ENCODE measurements at regions not wholly inside any gene's neighbourhood (a gene's known extent, or its start where the extent isn't known, plus 50 kb on each side); places are given as distances from the start of the nearest gene placed in this dataset.

- Mint-ChIP-seq H3K27ac (no peak overlapping the region), H3K27me3 (ENCODE audit: low read depth) (no peaks in the 10 kb centered on the region), H3K4me3 (no peak overlapping the region), H3K4me1 (no peaks in the 10 kb centered on the region), H3K9me3 (peaks cover 60% of the 10 kb centered on the region), H3K36me3 (no peaks in the 10 kb centered on the region)
- TF ChIP-seq CTCF (IDR thresholded peaks at IDR 0.05; ENCODE audit: unreplicated experiment): no peak
- DNase-seq (ENCODE audit: low spot score in 2 of 2, unreplicated experiment in 2 of 2): no peak
These were observed 269.8 kb upstream of the GRIA3 start for GRCh38 chrX:122914256-122914655.

- TF ChIP-seq CTCF (IDR thresholded peaks at IDR 0.05; ENCODE audit: unreplicated experiment): no peak
- H3K36me3 Mint-ChIP-seq: no peaks in the 10 kb centered on the region
- H3K4me3 Mint-ChIP-seq: no peak overlapping the region
These were observed 249.9 kb upstream of the GRIA3 start for GRCh38 chrX:122934131-122934530.

GRCh38 chrX:122940199-122940598, 243.9 kb upstream of the GRIA3 start:
- H3K36me3 Mint-ChIP-seq: no peaks in the 10 kb centered on the region
- no peaks in the 10 kb centered on the region for H3K27me3 Mint-ChIP-seq (ENCODE audit: low read depth)
- no peaks in the 10 kb centered on the region for H3K4me1 Mint-ChIP-seq
- no peak for TF ChIP-seq CTCF (IDR thresholded peaks at IDR 0.05; ENCODE audit: unreplicated experiment)
- peaks cover 35% of the 10 kb centered on the region for H3K9me3 Mint-ChIP-seq
- H3K27ac Mint-ChIP-seq: no peak overlapping the region
- no peak overlapping the region for H3K4me3 Mint-ChIP-seq
- DNase-seq (ENCODE audit: low spot score in 2 of 2, unreplicated experiment in 2 of 2): no peak

More at GRCh38 chrX:122934131-122934530, 249.9 kb upstream of the GRIA3 start:
- H3K9me3 Mint-ChIP-seq: peaks cover 33% of the 10 kb centered on the region
- no peaks in the 10 kb centered on the region for H3K27me3 Mint-ChIP-seq (ENCODE audit: low read depth)
- DNase-seq (ENCODE audit: low spot score in 2 of 2, unreplicated experiment in 2 of 2): no peak
- H3K4me1 Mint-ChIP-seq: no peaks in the 10 kb centered on the region
- H3K27ac Mint-ChIP-seq: no peak overlapping the region

DNA sequence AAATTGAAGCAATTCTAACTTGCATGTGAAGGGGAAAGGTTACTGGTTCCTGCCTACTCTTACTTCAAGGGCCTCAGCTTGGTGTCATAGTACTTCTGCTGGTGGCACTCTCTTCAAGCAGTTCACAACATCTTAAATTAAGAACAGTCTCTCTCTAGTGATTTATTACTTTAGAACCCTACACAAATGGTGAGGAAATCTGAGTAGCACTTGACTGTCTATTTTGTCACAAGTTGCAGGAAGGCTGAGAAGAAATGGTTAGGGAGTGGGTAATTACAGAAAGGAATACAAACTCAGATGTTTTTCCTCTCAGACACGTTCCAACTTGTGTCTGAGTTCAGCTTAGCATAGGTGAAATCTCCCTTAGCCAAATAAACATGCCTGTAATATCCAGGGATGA, 242.3 kb upstream of the GRIA3 start:
- no peaks in the 10 kb centered on the region for H3K4me1 Mint-ChIP-seq
- H3K27me3 Mint-ChIP-seq (ENCODE audit: low read depth): no peaks in the 10 kb centered on the region
- no peaks in the 10 kb centered on the region for H3K36me3 Mint-ChIP-seq
- peaks cover 37% of the 10 kb centered on the region for H3K9me3 Mint-ChIP-seq
- TF ChIP-seq CTCF (IDR thresholded peaks at IDR 0.05; ENCODE audit: unreplicated experiment): no peak
- H3K4me3 Mint-ChIP-seq: no peak overlapping the region
- no peak for DNase-seq (ENCODE audit: low spot score in 2 of 2, unreplicated experiment in 2 of 2)
- H3K27ac Mint-ChIP-seq: no peak overlapping the region

GRCh38 chrX:122943918-122944317, 240.2 kb upstream of the GRIA3 start:
- Mint-ChIP-seq H3K27ac (no peak overlapping the region), H3K36me3 (no peaks in the 10 kb centered on the region), H3K4me3 (no peak overlapping the region), H3K27me3 (ENCODE audit: low read depth) (no peaks in the 10 kb centered on the region), H3K4me1 (no peaks in the 10 kb centered on the region), H3K9me3 (peaks cover 30% of the 10 kb centered on the region)
- TF ChIP-seq CTCF (IDR thresholded peaks at IDR 0.05; ENCODE audit: unreplicated experiment): no peak
- DNase-seq (ENCODE audit: low spot score in 2 of 2, unreplicated experiment in 2 of 2): no peak

GRCh38 chrX:122945328-122945727, 238.8 kb upstream of the GRIA3 start:
- Mint-ChIP-seq H3K27me3 (ENCODE audit: low read depth) (no peaks in the 10 kb centered on the region), H3K9me3 (peaks cover 40% of the 10 kb centered on the region)

More at GRCh38 chrX:122945328-122945727, 238.8 kb upstream of the GRIA3 start:
- Mint-ChIP-seq H3K27ac (no peak overlapping the region), H3K36me3 (no peaks in the 10 kb centered on the region), H3K4me3 (no peak overlapping the region), H3K4me1 (no peaks in the 10 kb centered on the region)
- no peak for TF ChIP-seq CTCF (IDR thresholded peaks at IDR 0.05; ENCODE audit: unreplicated experiment)
- DNase-seq (ENCODE audit: low spot score in 2 of 2, unreplicated experiment in 2 of 2): no peak

All from mesothelial cell of epicardium (in vitro differentiated cells).